ENCODE measurements at regions not wholly inside any gene's neighbourhood (a gene's known extent, or its start where the extent isn't known, plus 50 kb on each side); places are given as distances from the start of the nearest gene placed in this dataset.
A peak's percentile ranks its signal among the peaks of the same experiment; 100 is the strongest.
"Not testable (repeated sequence)": the region's sequence is repeated elsewhere in the genome, so short reads cannot be mapped to it uniquely, and the experiment has no call there.

DNA sequence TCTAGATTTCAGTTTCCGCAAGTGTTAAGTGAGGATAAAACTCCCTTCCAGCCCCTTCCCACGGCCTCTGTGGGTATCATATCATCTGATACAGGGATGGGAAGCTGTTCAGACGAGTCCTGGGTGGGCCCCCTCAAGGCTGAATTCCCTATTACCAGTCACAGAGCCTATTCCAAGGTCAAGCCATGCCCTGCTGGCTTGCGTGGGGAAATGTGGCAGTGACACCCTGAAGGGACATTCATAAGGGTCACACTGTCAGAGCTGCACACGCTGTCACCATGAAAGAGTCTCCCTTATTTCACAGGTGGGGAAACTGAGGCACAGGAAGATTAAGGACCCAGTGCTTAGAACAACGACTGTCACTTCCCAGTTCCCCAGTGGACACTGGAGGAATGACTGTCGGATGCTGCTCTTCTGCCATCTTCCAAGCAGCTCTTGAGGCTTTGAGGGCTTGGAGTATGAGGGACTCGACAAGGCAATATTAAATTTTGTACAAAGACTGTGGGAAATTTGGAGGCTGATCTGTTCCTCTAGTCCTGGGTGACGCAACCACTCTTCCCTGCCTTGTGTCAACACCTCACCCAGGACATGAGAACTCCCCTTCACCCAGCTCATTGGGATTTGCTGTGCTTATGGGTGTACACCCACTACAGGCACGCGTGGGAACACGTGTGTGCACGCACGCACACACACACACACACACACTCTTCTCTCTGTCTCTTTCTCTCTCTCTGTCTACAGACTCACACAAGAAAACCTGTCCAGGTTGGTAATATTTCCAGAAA, 386.0 kb downstream of the RPS24 start:
- no peak for DNase-seq

DNA sequence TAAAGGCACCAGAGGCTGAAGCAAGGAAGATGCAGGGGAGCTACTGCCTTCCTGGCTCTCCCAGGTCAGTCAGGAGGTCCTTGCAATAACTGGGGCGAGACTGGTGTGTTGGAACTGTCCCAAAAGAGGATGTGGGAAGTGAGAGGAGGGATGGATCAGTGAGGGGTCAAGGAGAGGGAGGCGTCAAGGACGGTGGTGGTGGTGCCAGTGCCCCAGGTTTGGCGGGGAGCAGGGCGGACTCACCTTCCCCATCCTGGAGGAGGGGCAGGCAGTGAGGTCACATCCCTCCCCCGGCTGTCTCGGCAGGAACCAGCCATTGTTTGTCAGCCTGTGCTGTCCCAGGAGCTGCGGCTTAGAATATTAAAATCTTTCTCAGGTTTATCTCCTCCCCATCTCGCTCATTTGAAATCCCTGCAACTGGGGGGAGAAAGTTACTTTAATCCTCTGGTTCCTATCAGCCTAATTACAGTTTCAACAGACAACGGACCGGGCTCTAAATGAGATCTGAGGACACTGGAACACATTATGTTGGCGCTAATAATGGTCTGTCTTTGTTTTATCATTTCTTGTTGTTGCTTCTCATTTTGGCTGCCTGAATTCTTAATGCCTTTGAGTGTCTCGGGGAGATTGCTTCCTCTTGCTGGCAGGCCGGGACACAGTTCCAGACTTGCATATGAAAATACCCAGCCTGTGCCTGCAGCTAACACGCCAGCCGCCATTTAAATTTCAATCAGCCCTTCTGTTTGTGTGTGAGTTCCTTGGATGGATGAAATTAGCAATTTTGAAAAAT, 387.5 kb downstream of the RPS24 start:
- no peak for DNase-seq

DNA sequence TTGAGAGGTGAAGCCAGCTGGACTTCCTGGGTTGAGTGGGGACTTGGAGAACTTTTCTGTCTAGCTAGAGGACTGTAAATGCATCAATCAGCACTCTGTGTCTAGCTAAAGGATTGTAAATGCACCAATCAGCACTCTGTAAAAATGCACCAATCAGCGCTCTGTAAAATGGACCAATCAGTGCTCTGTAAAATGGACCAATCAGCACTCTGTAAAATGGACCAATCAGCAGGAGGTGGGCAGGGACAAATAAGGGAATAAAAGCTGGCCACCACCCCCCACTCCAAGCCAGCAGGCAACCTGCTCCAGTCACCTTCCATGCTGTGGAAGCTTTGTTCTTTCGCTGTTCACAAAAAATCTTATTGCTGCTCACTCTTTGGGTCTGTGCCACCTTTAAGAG, 390.4 kb downstream of the RPS24 start:
- DNase-seq = not testable (repeated sequence)

DNA sequence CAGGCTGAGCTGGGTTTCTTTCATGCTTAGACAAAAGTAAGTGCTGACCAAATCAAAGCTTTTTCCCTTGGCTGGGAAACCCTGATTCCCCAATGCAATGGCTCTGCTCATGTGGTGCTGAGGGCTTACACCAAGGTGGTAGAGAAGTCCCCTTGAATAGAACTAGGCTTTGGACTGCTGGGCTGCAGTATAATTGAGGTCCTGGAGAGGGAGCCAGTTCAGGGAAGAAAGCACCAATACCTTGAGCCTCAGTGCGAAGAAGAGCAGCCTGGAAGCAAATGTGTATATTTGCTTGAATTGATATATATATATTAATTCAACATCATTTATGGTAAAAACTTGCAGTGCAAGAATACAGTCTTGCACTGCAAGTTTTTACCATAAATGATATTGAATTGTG, 391.1 kb downstream of the RPS24 start:
- DNase-seq = peak in 1 of 3 donors; percentile 18

DNA sequence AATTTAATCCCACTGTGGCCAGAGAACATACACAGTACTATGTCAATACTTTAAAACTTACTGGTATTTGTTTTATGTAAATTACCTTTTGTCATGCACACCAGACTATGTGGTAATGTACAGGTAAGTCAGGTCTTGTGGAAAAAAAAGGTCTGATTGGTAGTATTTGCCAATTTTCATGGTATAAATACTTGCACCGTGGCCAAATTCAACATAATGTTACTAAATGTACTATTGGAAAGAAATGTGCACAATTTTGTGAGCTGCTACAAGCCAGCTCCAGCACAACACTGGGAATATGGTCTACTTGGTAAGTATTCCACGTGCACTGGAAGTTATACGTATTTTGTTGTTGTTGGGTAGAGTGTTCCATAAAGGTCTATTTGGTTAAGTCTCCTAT, 392.5 kb downstream of the RPS24 start:
- DNase-seq = no peak

DNA sequence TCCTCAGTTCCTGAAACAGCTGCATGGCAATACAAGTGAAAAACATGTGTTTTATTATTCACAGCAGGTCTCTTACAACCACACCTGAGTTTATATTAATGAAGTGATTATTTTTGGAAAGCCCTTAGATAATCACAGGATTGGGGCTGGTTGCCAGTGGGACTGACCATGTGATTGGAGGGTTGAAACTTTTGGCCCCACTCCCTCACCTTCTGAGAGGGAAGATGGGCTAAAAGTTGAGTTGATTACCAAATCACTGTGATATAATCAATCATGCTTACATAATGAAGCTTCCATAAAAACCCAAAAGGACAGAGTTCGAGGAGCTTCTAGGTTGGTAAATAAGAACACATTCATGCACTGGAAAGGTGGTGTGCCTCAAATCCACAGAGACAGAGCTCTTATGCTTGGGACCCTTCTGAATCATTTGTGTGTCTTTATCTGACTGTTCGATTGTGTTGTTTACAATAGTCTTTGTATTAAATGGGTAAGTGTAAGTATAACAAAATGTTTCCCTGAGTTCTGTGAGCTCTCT, 393.9 kb downstream of the RPS24 start:
- no peak for DNase-seq

DNA sequence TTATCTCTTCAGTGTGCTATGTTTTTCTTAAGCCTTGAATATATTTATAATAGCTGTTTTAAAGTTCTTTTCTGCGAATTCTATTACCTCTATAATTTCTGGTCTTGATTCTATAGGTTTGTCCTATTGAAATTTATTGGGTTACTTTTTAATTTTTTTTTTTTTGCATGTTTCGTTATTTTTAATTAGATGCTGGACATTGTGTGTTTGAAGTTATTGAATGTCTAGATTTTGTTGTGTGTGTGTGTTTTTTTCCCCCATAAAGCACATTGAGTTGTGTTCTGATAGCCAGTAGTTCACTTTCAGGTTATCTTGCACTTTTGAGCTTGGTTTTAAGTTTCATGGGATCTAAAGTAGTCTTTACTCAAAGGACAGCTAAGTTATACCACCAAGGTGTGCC, 394.9 kb downstream of the RPS24 start:
- no peak for DNase-seq

DNA sequence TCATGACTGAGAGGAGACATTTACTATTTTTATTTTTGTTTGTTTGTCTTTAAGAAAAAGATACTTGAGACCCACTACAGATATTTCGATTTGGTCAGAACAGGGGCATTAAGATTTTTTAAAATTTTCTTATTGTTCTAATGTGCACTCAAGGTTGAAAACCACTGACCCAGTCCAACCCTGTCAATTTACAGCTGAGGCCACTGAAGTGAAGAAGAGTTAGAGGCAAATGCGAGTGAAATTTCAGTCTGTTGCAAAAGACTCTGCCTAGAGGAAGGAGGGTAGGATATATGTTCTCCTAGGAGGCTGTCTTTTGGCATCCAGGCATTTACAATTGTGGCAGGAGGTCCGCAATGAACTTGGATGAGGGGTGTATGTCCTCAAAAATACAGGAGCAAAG, 396.3 kb downstream of the RPS24 start:
- no peak for DNase-seq

DNA sequence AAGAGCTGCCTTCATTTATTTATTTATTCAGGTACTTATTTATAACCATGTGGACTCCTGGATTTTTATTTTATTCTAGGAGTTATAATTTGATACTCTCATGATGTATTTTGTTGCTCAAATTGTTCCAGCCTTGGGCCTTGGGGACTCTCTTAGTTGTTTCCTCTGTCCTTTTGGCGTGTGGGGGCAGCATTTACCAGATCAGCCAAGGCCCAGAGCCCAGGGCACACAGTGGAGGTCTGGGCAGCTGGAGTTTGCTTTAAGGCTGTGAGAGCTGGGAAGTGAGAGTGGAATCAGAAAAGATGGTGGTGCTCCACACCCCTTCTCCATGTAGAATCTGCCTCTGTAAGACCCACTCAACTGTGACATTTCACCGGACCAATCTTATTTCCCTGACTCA, 398.9 kb downstream of the RPS24 start:
- no peak for DNase-seq

DNA sequence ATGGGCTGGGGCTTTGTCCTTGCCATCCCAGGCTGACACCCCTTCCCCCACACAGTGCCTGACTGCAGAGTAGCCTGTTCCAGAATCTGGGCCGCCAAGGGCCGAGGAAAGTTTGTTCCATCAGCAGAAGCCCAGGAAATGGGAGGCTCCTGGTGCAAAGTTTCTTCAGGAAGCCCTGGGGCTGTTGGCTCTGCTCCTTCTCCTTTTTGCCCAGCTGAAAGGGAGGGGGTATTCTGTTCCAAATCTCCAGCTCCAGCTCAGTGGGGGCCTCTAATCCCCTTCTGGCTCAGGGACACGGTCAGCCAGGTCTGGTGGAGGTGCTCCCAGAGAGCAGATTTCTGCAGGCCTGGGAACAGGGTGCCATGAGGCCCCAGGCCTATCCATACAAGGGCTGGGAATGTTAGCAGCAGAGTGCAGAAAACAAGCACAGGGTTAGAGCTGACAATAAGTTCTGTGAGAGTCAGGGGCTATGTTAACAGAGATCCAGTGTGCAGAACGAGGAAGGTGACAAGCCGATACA, 399.5 kb downstream of the RPS24 start:
- no peak for DNase-seq

DNA sequence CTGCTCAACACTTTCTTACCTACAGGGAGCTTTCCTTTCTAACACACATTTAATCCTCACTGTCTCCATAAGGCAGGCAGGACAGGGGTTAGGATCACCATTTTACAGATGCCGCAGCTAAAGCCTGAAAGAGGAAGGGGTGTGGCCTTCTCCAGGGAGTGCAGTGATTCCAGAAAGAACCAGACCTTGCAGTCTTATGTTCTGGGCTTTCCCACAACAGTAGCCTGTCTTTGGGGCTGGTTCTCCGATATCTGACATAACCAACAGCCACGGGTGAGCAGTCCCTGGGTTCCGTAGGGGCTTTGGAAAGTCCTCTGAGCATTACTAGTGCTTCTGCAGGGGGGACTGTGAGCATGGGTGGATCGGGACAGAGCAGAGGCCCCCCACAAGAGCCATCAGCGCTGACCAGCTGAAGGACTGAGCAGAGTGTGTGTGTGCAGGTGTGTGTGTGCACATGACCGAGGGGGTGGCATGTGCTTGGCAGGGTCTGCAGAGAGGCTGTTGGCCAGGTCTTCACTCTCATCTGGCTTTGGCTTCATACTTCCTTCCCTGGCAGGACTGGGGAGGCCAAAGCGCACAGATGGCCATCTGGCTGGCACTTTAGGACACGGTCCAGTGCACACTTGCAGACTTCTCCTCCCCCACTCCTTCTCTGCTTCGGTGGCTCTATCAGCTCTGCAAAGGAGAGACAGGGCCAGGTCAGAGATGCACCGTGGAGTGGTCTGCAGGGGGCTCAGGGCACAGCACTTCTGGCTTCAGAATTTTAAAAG, 400.3 kb downstream of the RPS24 start:
- peak; percentile 37 to 47 (median 46) for DNase-seq

DNA sequence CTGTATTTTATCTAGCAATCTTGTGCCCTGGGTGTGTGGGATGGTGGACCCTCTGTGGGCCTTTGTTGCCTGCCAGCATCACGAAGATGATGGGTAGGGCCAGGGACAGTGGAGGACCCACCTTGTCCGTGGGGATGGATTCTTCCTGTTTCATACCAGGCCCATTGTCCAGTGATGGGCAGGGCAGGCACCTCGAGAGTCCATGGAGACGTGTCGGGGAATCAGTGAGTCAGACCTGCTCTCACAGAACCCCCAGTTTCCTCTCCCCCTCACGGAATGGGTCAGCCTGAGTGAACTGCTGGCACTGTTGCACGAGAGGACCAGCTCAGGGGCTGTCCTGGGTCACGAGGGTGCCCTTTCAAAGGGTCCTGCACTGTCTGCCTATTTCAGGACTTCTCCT, 401.2 kb downstream of the RPS24 start:
- no peak for DNase-seq

DNA sequence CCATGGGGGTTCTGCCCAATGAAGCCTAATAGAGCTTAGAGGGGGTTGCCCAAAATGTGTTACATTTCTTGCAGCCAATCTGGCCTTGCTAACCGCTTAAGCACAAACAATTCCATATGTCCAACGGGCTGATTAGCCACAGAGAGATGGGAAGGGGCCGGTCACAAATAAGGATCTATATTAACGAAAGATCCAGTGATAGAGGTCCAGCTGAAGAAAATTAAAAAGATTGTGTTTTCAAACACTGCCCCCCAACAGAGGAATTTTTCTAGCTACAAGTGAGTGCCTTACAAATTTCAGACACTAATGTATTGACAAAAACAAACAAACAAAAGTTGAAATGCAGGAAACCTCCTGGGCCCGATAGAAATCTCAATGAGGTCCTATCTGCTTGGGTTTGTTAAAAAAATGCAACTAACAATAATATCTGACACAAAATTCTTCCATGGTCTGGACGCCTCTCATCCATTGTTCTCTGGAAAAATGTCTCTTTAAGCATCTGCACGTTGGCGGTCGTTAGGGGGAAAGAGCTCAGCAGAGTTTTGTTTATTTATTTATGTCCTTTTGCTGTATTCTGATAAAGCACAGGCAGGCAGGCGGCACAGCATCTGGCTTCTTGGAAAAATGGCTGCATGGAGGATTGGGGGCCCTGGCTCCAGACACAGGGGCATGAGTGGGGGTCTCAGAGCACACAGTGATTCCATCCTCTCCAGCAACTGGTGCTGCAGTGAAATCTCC, 402.0 kb downstream of the RPS24 start:
- no peak for DNase-seq

DNA sequence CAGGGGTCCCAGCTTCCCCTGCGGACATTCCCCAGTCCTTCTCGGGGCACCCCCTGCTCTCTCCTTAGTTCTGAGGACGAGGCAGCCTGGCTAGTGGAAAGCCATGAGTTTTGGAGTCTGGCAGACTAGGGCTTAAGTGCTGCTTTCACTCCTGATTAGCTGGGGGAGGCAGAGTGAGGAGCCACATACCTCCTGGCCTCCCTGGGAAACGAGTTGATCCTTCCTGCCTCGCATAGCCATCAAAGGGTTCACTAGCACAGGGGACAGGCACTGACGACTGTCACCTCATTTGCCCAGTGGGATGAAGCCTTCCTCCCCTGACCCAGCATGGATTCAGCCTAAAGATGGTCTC, 402.5 kb downstream of the RPS24 start:
- DNase-seq = no peak

DNA sequence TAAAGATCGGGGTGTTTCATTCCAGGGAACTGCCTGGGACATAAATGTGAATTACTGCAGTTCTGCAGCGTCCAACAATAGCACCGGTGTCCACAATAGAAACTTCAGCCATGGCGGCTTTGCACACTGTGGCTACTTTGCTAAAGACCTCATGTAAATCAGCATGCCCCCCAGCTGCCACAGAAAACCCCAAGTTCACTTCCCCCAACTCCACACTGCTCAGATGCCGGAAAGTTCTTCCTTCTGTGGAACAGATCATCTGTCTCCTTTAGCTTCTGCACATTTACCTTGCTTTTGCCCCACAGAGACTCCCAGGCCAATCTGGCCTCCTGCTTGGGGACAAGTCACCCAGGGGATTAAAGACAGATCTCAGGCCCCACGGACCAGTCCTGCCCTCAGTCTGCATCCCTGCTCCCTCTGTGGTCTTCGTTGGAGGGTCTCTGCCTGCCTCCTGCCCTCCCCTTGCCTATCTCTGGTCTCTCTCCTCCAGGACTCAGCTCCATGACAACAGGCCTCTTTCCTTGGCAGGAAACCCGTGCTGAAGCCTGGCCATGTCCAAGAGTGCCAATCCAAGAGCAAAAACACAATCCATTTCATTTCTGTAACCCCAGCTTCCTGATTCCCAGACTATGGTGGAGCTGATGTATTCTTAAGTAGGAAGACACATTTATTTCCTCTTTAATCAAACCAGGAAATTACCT, 403.2 kb downstream of the RPS24 start:
- DNase-seq = no peak

DNA sequence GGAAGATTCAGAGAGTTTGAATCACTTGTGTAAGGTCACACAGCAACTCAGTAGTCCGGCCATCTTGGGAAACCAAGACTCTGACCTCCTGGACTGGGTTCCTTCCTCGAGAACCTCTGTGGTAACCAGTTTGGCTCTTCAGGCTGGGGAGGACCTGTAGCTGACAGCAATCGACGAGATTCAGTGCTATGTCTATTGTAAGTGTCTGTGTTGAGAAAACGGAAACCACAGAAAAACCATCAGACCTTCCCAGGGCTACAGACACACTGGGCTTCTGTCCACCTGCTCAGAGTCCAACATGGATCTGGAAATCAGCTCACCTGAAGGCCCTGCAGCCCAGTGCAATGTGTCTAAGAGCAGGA, 403.7 kb downstream of the RPS24 start:
- no peak for DNase-seq

DNA sequence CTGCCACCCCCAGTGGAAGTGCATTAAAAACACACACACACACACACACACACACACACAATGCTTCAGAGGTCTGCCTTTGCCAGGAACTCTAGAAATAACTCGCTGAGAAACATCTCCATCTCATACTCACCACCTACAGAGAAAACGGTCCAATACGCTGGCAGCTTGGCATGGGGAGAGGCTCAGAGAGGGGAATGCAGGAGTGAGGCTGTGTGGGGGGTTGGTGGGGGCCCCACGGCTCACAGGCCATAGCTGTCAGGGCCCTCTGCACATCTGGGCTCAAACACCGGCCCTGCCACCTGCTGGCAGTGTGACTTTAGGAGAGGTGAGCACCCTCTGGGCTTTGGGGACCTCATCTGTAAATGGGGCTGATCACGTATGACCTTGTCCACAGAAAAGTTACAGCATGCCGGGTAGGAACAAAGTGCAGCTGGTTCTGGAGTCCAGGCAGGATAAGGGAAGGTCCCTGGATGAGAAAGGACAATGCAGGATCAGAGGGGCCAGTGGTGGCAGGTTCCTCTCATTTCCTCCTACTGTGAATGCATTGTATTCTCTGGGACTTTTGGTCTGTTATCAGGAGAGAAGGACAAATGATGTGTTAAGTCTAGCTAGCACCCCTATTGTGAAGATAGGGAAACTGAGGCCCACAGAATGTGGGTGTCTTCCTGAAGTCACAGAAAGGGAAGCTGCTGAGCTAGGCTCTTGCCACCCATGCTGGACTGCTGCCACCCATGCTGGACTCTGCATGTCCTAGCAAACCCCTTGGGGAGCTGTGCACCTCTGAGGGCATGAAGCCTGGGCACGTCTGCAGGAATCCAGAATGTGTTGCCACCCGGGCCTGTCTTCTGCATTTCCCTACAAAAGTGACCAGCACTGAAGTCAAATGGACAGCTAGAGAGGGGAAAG, 404.6 kb downstream of the RPS24 start:
- DNase-seq = no peak

DNA sequence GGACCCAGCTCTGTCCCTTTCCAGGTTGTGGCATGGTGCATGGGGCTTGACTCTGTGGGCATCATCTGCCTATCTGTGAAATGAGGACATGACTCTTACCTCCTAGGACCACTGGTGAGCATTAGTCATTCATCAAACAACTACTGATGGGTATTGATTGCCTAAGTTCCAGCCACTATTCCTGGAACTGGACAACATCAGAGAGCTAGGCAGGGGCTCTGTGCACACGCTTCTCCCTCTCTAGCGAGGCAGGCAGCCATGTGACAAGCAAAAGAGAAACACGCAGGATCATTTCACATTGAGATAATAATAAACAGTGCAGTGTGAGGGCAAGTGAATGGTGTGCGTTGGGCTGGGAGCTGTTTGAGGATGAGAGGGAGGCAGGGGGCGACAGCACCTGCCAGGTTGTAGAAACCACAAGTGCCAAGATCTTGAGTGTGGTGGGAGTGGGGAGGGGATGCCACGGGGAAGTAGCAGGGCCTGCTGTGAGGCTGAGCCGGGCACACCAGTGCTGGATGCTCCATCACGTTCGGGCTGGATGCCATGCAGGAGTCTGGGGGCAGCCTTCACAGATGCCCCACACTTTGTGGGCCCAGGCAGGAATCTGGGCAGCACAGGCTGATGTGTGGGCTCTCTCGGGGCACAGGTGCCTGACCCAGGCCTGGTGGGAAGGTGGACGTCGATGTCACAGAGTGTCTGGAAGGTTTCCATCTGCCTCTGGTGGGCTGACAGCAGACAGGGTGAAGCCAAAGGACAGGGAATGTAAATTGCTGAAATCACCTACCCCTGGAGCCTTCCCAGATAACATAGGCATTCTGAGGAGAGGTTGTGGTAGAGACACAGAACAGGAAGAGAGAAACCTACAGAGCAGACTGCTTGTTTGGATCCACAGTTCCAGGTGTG, 405.5 kb downstream of the RPS24 start:
- DNase-seq = no peak

DNA sequence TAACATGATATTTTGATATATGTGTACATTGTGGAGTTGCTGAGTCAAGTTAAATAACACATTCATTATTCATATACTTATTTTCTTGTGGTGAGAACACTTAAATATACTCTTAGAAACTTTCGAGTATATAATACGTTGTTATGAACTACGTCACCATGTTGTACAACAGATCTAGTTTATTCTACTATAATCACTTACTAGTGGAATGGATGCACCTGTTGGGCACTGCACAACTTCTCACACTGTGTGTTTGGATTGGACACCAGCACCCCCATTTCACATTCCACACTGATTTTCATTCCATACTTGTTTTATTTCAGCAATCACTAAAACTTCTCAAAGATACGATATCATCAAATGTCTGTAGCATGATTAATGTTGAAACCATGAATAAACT, 407.3 kb downstream of the RPS24 start:
- DNase-seq = no peak

DNA sequence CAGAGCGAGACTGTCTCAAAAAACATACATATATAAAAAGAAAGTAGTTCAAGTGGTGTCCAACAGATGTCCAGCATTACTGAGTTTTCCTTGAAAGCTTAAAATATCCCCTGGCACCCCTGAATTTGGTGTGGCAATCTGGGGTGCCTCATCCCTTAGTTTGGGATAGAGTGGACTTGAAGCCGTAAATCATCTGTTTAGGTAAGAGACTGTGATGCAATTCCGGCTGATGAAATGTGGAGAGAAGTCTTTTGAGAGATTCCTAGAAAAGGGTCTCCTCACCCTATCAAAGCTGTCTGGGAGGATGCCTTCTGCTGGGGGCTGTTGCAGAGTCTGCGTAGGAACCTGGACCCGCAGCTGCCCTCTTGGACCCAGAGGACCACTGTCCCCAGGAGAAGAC, 408.0 kb downstream of the RPS24 start:
- no peak for DNase-seq

All from suppressor macrophage treated with lipopolysaccharide for 1 hour (primary cell).